ENCODE measurements at regions not wholly inside any gene's neighbourhood (a gene's known extent, or its start where the extent isn't known, plus 50 kb on each side); places are given as distances from the start of the nearest gene placed in this dataset.

DNA sequence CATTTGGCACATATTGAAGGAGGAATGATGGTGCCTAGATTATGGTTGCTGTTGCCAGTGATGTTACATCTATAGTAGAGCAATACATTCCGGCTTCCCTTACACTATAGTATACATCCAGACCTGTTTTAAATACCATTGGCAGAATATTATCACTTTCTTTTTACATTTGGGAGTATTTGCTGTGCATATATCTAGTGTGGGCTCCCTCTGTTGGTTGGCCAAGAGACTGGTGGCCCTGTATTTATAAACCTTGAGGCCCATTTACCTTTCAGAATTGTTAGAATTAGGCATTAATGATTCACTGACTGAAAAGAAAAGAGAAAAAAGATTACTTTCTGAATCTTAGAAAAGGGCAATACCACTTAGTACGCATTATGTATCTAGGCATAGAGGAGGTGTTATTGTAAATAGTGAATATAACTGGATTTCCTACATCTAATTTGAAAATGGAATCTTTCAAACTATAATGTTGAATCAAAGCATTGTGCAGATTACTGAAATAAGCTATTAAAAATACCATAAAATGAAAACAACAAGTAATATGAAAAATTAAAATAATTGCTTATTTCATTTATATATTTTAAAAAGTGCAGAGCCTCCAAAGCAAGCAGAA, 628.8 kb upstream of the MAN1A1 start:
- no peaks in the 10 kb centered on the region for H3K4me1 ChIP-seq (ENCODE audit: control insufficient read depth, insufficient read depth, low read length)
- intact Hi-C loops (cut with micrococcal nuclease; ENCODE audit: unreplicated experiment): no loop called here

DNA sequence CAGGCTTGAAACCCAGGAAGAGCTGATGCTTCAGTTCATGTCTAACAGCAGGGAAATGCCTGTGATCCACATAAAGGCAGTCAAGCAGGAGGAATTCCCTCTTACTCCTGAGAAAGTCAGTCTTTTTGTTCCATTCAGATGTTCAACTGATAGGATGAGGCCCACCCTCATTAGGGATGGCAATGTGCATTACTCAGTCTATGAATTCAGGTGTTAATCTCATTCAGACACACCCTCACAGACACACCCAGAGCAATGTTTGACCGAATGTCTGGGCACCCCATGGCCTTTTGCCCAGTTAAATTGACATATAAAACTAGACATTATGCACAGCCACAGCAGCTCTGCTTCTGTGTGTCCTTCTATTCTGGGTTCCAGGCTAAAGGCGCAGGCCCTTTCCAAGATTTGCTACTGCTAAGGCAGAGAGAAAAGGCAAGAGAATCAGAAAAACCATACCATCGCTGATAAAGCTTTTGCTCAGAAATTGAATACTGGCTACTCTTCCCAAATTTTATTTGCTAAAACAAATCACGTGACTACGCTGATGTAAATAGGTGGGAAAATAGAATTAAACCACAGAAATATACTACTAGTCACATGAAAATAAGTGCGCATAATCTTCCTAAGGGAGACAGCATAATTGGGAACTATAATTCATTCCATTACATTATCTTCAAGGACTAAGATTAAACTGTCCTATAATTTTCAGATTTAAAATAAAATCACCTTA, 625.0 kb upstream of the MAN1A1 start:
- TF ChIP-seq TCF7L2 (IDR thresholded peaks at IDR 0.05; ENCODE audit: low read depth, low read length): no peak
- TF ChIP-seq POLR2AphosphoS5 (IDR thresholded peaks at IDR 0.05; ENCODE audit: low read depth, low read length): no peak
- TF ChIP-seq, protein P1, sequence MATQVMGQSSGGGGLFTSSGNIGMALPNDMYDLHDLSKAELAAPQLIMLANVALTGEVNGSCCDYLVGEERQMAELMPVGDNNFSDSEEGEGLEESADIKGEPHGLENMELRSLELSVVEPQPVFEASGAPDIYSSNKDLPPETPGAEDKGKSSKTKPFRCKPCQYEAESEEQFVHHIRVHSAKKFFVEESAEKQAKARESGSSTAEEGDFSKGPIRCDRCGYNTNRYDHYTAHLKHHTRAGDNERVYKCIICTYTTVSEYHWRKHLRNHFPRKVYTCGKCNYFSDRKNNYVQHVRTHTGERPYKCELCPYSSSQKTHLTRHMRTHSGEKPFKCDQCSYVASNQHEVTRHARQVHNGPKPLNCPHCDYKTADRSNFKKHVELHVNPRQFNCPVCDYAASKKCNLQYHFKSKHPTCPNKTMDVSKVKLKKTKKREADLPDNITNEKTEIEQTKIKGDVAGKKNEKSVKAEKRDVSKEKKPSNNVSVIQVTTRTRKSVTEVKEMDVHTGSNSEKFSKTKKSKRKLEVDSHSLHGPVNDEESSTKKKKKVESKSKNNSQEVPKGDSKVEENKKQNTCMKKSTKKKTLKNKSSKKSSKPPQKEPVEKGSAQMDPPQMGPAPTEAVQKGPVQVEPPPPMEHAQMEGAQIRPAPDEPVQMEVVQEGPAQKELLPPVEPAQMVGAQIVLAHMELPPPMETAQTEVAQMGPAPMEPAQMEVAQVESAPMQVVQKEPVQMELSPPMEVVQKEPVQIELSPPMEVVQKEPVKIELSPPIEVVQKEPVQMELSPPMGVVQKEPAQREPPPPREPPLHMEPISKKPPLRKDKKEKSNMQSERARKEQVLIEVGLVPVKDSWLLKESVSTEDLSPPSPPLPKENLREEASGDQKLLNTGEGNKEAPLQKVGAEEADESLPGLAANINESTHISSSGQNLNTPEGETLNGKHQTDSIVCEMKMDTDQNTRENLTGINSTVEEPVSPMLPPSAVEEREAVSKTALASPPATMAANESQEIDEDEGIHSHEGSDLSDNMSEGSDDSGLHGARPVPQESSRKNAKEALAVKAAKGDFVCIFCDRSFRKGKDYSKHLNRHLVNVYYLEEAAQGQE (IDR thresholded peaks at IDR 0.05; ENCODE audit: insufficient read depth in 1 of 2, low read depth in 2 of 2, low read length in 1 of 2): no peak
- TF ChIP-seq SIN3A (IDR thresholded peaks at IDR 0.05; ENCODE audit: borderline replicate concordance, insufficient read depth, low read depth, low read length): no peak
- TF ChIP-seq, protein P2, sequence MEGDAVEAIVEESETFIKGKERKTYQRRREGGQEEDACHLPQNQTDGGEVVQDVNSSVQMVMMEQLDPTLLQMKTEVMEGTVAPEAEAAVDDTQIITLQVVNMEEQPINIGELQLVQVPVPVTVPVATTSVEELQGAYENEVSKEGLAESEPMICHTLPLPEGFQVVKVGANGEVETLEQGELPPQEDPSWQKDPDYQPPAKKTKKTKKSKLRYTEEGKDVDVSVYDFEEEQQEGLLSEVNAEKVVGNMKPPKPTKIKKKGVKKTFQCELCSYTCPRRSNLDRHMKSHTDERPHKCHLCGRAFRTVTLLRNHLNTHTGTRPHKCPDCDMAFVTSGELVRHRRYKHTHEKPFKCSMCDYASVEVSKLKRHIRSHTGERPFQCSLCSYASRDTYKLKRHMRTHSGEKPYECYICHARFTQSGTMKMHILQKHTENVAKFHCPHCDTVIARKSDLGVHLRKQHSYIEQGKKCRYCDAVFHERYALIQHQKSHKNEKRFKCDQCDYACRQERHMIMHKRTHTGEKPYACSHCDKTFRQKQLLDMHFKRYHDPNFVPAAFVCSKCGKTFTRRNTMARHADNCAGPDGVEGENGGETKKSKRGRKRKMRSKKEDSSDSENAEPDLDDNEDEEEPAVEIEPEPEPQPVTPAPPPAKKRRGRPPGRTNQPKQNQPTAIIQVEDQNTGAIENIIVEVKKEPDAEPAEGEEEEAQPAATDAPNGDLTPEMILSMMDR (IDR thresholded peaks at IDR 0.05): no peak
- Histone ChIP-seq H3K36me3 (ENCODE audit: control insufficient read depth, insufficient read depth, low read length) (no peaks in the 10 kb centered on the region), H3K9me3 (ENCODE audit: control insufficient read depth, insufficient read depth, low read depth, low read length) (no peaks in the 10 kb centered on the region), H3K27ac (ENCODE audit: low read length) (no peak overlapping the region), H3K4me1 (ENCODE audit: control insufficient read depth, insufficient read depth, low read length) (no peaks in the 10 kb centered on the region), H3K27me3 (ENCODE audit: control insufficient read depth, insufficient read depth, low read length) (no peaks in the 10 kb centered on the region), H3K4me3 (ENCODE audit: low read depth in 2 of 2, low read length in 2 of 2) (no peak overlapping the region)
- intact Hi-C loops (cut with micrococcal nuclease; ENCODE audit: unreplicated experiment) (no loop called here), in situ Hi-C loops (cut with HindIII; ENCODE audit: low pct_unique_long_range_greater_than_20kb, low sequenced_read_pairs) (no loop called here)
- DNase-seq (ENCODE audit: low read depth, low spot score): no peak
- no peak for ATAC-seq
- BruUV-seq (replicated peaks): no TSS peak
- POLR2A ChIA-PET: no interaction called here
- CTCF ChIA-PET: no interaction called here

More for the DNA sequence above, 628.8 kb upstream of the MAN1A1 start:
- Histone ChIP-seq H3K4me3 (ENCODE audit: low read depth in 2 of 2, low read length in 2 of 2) (no peak overlapping the region), H3K27ac (ENCODE audit: low read length) (no peak overlapping the region), H3K27me3 (ENCODE audit: control insufficient read depth, insufficient read depth, low read length) (no peaks in the 10 kb centered on the region), H3K36me3 (ENCODE audit: control insufficient read depth, insufficient read depth, low read length) (no peaks in the 10 kb centered on the region), H3K9me3 (ENCODE audit: control insufficient read depth, insufficient read depth, low read depth, low read length) (no peaks in the 10 kb centered on the region)
- POLR2A ChIA-PET: no interaction called here
- no peak for ATAC-seq
- TF ChIP-seq POLR2AphosphoS5 (IDR thresholded peaks at IDR 0.05; ENCODE audit: low read depth, low read length): no peak
- TF ChIP-seq, protein P2 (IDR thresholded peaks at IDR 0.05): peak; percentile 40; the same call in 1 of the 2 replicates
- CTCF ChIA-PET: no interaction called here
- no TSS peak for BruUV-seq (replicated peaks)
- in situ Hi-C loops (cut with HindIII; ENCODE audit: low pct_unique_long_range_greater_than_20kb, low sequenced_read_pairs): no loop called here
- no peak for DNase-seq (ENCODE audit: low read depth, low spot score)
